Upper lobe of left lung (tissue), 6 donors: ENCODE measurements at regions not wholly inside any gene's neighbourhood (a gene's known extent, or its start where the extent isn't known, plus 50 kb on each side); places are given as distances from the start of the nearest gene placed in this dataset.
A peak's percentile ranks its signal among the peaks of the same experiment; 100 is the strongest.

Experiments
- ATAC-seq, 2 donors: fragments of 200-7000 bp; cut with Tn5 transposase; one replicate each; pipeline ENCODE4 v1.9.1; 2022; ENCODE audit warnings: mild to moderate bottlenecking in 2 of 2, moderate library complexity in 2 of 2; ENCODE audit not compliant: low FRiP score in 2 of 2
- DNase-seq, 2 donors: peaks; one replicate each; pipeline ENCODE4 v3.0.0-alpha.2; 2019 to 2020
- H3K27ac ChIP-seq, 4 donors: fragments of 200-600 bp; sonication (generic); one replicate each; pipeline ENCODE4 v1.5.1; 2016 to 2019
- H3K27me3 ChIP-seq, 4 donors: fragments of 200-600 bp; sonication (generic); one replicate each; pipeline ENCODE4 v1.5.1; 2017 to 2019
- H3K36me3 ChIP-seq, 4 donors: fragments of 200-600 bp; sonication (generic); one replicate each; pipeline ENCODE4 v1.5.1; 2016 to 2019
- H3K4me1 ChIP-seq, 4 donors: fragments of 200-600 bp; sonication (generic); one replicate each; pipeline ENCODE4 v1.5.1; 2018 to 2019
- H3K4me3 ChIP-seq, 4 donors: fragments of 200-600 bp; sonication (generic); one replicate each; pipeline ENCODE4 v1.5.1; 2017 to 2019; ENCODE audit warnings: mild to moderate bottlenecking in 2 of 4, moderate library complexity in 1 of 4
- H3K9me3 ChIP-seq, 4 donors: fragments of 200-600 bp; sonication (generic); one replicate each; pipeline ENCODE4 v1.5.1; 2018 to 2019
- CTCF ChIP-seq, 6 experiments: fragments of 450-650 bp in 4 of 6; fragments of 200-600 bp in 2 of 6; sonication (generic) in 2 of 6; IDR thresholded peaks; one replicate each; pipeline ENCODE4 v1.5.1; 2016 to 2019; ENCODE audit warnings: antibody characterized with exemption in 6 of 6
- EP300 ChIP-seq, 4 donors: sonication (generic); formaldehyde crosslinking; IDR thresholded peaks; one replicate each; pipeline ENCODE4 v1.5.1; 2017; ENCODE audit warnings: antibody characterized with exemption in 4 of 4, control low read depth in 2 of 4
- POLR2A ChIP-seq, 4 donors: fragments of 450-650 bp; IDR thresholded peaks; one replicate each; pipeline ENCODE4 v1.5.1; 2016 to 2017; ENCODE audit warnings: antibody characterized with exemption in 4 of 4, mild to moderate bottlenecking in 2 of 4
- POLR2AphosphoS5 ChIP-seq, 2 donors: sonication (generic); formaldehyde crosslinking; IDR thresholded peaks; one replicate each; pipeline ENCODE4 v1.5.1; 2017; ENCODE audit warnings: antibody characterized with exemption in 2 of 2
- WGBS, 2 donors: methylation state at CpG; one replicate each; pipeline ENCODE4 v1.1.5; 2017 to 2018; 5-methylcytosine and 5-hydroxymethylcytosine counted together
- donor health status: DM: no; HTN: no; CAD: no; lungs with moderate emphysema.
- donor health status: DM: no; HTN: yes; CAD: no; lungs with severe emphysema.

GRCh38 chr2:144660518-144661316 is 140.8 kb upstream of the ZEB2 start:
- WGBS, 2 donors, result 70 to 74% methylated on average over 5 of the region's 5 CpGs
- H3K27ac ChIP-seq, result peak overlapping the region; percentile 60 to 72 (median 64)
- H3K9me3 ChIP-seq, result no peaks in the 10 kb centered on the region
- H3K36me3 ChIP-seq, result no peaks in the 10 kb centered on the region
- H3K4me3 ChIP-seq, result no peak overlapping the region
- H3K4me1 ChIP-seq, result no peaks in the 10 kb centered on the region
- no peaks in the 10 kb centered on the region for H3K27me3 ChIP-seq
- peak; percentile 49 to 87 for ATAC-seq
- no peak for DNase-seq
- no peak for TF ChIP-seq CTCF (IDR thresholded peaks at IDR 0.05)
- TF ChIP-seq EP300 (IDR thresholded peaks at IDR 0.05), result peak in 1 of 4 donors; percentile 20
- peak in 1 of 4 donors; percentile 50 for TF ChIP-seq POLR2A (IDR thresholded peaks at IDR 0.05)

- peak in 1 of 2 donors; percentile 82 for DNase-seq
- H3K36me3 ChIP-seq, result no peaks in the 10 kb centered on the region
- peak; percentile 74 to 84 for ATAC-seq
- H3K9me3 ChIP-seq, result no peaks in the 10 kb centered on the region
- H3K27me3 ChIP-seq, result no peaks in the 10 kb centered on the region
- H3K27ac ChIP-seq, result peak overlapping the region; percentile 60 to 72 (median 64)
- 90 to 94% methylated on average over 10 of the region's 10 CpGs for WGBS, 2 donors
- H3K4me3 ChIP-seq, result no peak overlapping the region
- no peaks in the 10 kb centered on the region for H3K4me1 ChIP-seq
- TF ChIP-seq POLR2AphosphoS5 (IDR thresholded peaks at IDR 0.05), result peak; percentile 51 to 57
- TF ChIP-seq CTCF (IDR thresholded peaks at IDR 0.05), result no peak
- TF ChIP-seq POLR2A (IDR thresholded peaks at IDR 0.05), result peak in 1 of 4 donors; percentile 36
- peak in 2 of 4 donors; percentile 81 to 88 for TF ChIP-seq EP300 (IDR thresholded peaks at IDR 0.05)
These were observed 139.9 kb upstream of the ZEB2 start for GRCh38 chr2:144659731-144660275.

- no peak overlapping the region for H3K4me3 ChIP-seq
- ATAC-seq (no peak), DNase-seq (no peak)
- peaks cover 0 to 6% (median 0%) of the 10 kb centered on the region in 4 donors for H3K4me1 ChIP-seq
- H3K27ac ChIP-seq, result no peak overlapping the region
- 48 to 64% methylated on average over 3 of the region's 3 CpGs for WGBS, 2 donors
- H3K9me3 ChIP-seq, result no peaks in the 10 kb centered on the region
- no peak for TF ChIP-seq CTCF (IDR thresholded peaks at IDR 0.05)
- TF ChIP-seq EP300 (IDR thresholded peaks at IDR 0.05), result no peak
- no peak for TF ChIP-seq POLR2A (IDR thresholded peaks at IDR 0.05)
- TF ChIP-seq POLR2AphosphoS5 (IDR thresholded peaks at IDR 0.05), result no peak
- no peaks in the 10 kb centered on the region for H3K27me3 ChIP-seq
- no peaks in the 10 kb centered on the region for H3K36me3 ChIP-seq
These were observed 134.6 kb upstream of the ZEB2 start for GRCh38 chr2:144654523-144654922.

- H3K9me3 ChIP-seq, result no peaks in the 10 kb centered on the region
- H3K27me3 ChIP-seq, result no peaks in the 10 kb centered on the region
- DNase-seq (no peak), ATAC-seq (no peak)
- no peak overlapping the region for H3K4me3 ChIP-seq
- H3K36me3 ChIP-seq, result no peaks in the 10 kb centered on the region
- H3K4me1 ChIP-seq, result peaks cover 0 to 6% (median 1%) of the 10 kb centered on the region in 4 donors
- 89% methylated on average over 6 of the region's 6 CpGs for WGBS, 2 donors
- no peak overlapping the region for H3K27ac ChIP-seq
- no peak for TF ChIP-seq EP300 (IDR thresholded peaks at IDR 0.05)
These were observed 131.0 kb upstream of the ZEB2 start for GRCh38 chr2:144650907-144651306.

GRCh38 chr2:144648837-144649465 is 129.0 kb upstream of the ZEB2 start:
- Histone ChIP-seq H3K27ac (no peak overlapping the region), H3K27me3 (no peaks in the 10 kb centered on the region), H3K9me3 (no peaks in the 10 kb centered on the region), H3K36me3 (no peaks in the 10 kb centered on the region), H3K4me1 (peaks cover 0 to 8% (median under 1%) of the 10 kb centered on the region in 4 donors), H3K4me3 (no peak overlapping the region)
- no peak for ATAC-seq
- no peak for DNase-seq
- TF ChIP-seq POLR2AphosphoS5 (IDR thresholded peaks at IDR 0.05) (no peak), POLR2A (IDR thresholded peaks at IDR 0.05) (no peak), EP300 (IDR thresholded peaks at IDR 0.05) (no peak), CTCF (IDR thresholded peaks at IDR 0.05) (no peak)
- 87 to 89% methylated on average over 13 of the region's 13 CpGs for WGBS, 2 donors
